GM12878 (cell line): ENCODE measurements at regions not wholly inside any gene's neighbourhood (a gene's known extent, or its start where the extent isn't known, plus 50 kb on each side); places are given as distances from the start of the nearest gene placed in this dataset.

Experiments
- ATAC-seq: fragments of 200-7000 bp; cut with Tn5 transposase; 3 replicates; pipeline ENCODE4 v1.9.1; 2020; ENCODE audit warnings: mild to moderate bottlenecking, moderate library complexity
- BruUV-seq: library from RNA; stranded (reverse); fragments of 400-500 nt; replicated peaks from 2 replicates; lab custom pipeline; 2021; lab: Mats Ljungman, UMichigan
- CTCF ChIA-PET: fragments of 300-600 bp; sonication (Branson Sonifier 250); formaldehyde crosslinking; extraction: SDS; loops from one replicate; lab custom pipeline; 2021; ENCODE audit warnings: inconsistent platforms; lab: Yijun Ruan, JAX
- POLR2A ChIA-PET: fragments of 350-600 bp; formaldehyde crosslinking; extraction: SDS; loops from one replicate; lab custom pipeline; 2021; ENCODE audit warnings: inconsistent platforms; lab: Charles Lee
- RAD21 ChIA-PET: fragments of 300-600 bp; sonication (Branson Sonifier 250); formaldehyde crosslinking; loops from one replicate; lab custom pipeline; 2023; ENCODE audit warnings: antibody characterized with exemption; ENCODE audit not compliant: unreplicated experiment; lab: Charles Lee
- SMC1A ChIA-PET: fragments of 300-600 bp; sonication (Branson Sonifier 250); formaldehyde crosslinking; loops from one replicate; lab custom pipeline; 2023; ENCODE audit not compliant: unreplicated experiment, uncharacterized antibody; lab: Charles Lee
- DNase-seq: peaks from one replicate; pipeline ENCODE4 v3.0.0-alpha.2; 2011; ENCODE audit warnings: low read depth, low spot score
- FAIRE-seq: peaks from 3 replicates; lab custom pipeline; 2011; peaks lifted over from hg19 to GRCh38; lab: Jason Lieb, UNC
- H2AFZ ChIP-seq: 2 replicates; pipeline ENCODE4 v1.6.0; 2011; ENCODE audit warnings: low read depth, low read length, control low read depth; ENCODE audit not compliant: control insufficient read depth
- H3K27ac ChIP-seq: 2 replicates; pipeline ENCODE4 v1.5.1; 2011; ENCODE audit warnings: control low read depth; ENCODE audit not compliant: control insufficient read depth, insufficient read depth
- H3K27me3 ChIP-seq, 2 experiments: replicated peaks in 1 of 2; 2 replicates each; pipeline versions ENCODE4 v1.6.0 to v1.6.1; 2011; ENCODE audit warnings: low read length in 1 of 2; ENCODE audit not compliant: control insufficient read depth in 2 of 2, insufficient read depth in 2 of 2
- H3K36me3 ChIP-seq, 2 experiments: 2 replicates each; pipeline ENCODE4 v1.5.1; 2011; ENCODE audit warnings: low read length in 1 of 2; ENCODE audit not compliant: control insufficient read depth in 2 of 2, insufficient read depth in 2 of 2
- H3K4me1 ChIP-seq: 2 replicates; pipeline ENCODE4 v1.6.1; 2011; ENCODE audit warnings: mild to moderate bottlenecking, low read length, moderate library complexity, mixed read lengths; ENCODE audit not compliant: control insufficient read depth, insufficient read depth
- H3K4me2 ChIP-seq: 2 replicates; pipeline ENCODE4 v1.6.0; 2011; ENCODE audit warnings: control low read depth; ENCODE audit not compliant: control insufficient read depth, insufficient read depth
- H3K4me3 ChIP-seq: fragments of 200-600 bp; sonication (generic); 2 replicates; pipeline ENCODE4 v1.5.1; 2016
- H3K79me2 ChIP-seq: 2 replicates; pipeline ENCODE4 v1.6.0; 2011; ENCODE audit warnings: low read length; ENCODE audit not compliant: control insufficient read depth, insufficient read depth
- H3K9ac ChIP-seq: 2 replicates; pipeline ENCODE4 v1.8.0; 2011; ENCODE audit warnings: low read length, control low read depth, mixed read lengths; ENCODE audit not compliant: control insufficient read depth, insufficient read depth
- H3K9me3 ChIP-seq: replicated peaks from 3 replicates; pipeline ENCODE4 v1.5.1; 2011; ENCODE audit warnings: mild to moderate bottlenecking, low read length; ENCODE audit not compliant: control insufficient read depth, insufficient read depth
- H4K20me1 ChIP-seq: 2 replicates; pipeline ENCODE4 v1.6.0; 2011; ENCODE audit not compliant: control insufficient read depth, insufficient read depth
- BRCA1 ChIP-seq: IDR thresholded peaks from 2 replicates; pipeline ENCODE4 v1.6.1; 2011; ENCODE audit warnings: low read depth, low read length, improper control_type of control experiment
- CBFB ChIP-seq: IDR thresholded peaks from 2 replicates; pipeline ENCODE4 v1.6.1; 2016; ENCODE audit warnings: antibody characterized with exemption, low read depth
- CBX3 ChIP-seq: fragments of 200-600 bp; sonication (generic); IDR thresholded peaks from 2 replicates; pipeline ENCODE4 v1.6.1; 2016; ENCODE audit warnings: low read depth, borderline replicate concordance
- EGR1 ChIP-seq, 2 experiments: IDR thresholded peaks; 1 replicate in 1 of 2; 2 replicates in 1 of 2; pipeline ENCODE4 v1.6.1; 2011 to 2012; ENCODE audit warnings: low read depth in 2 of 2, low read length in 2 of 2, borderline replicate concordance in 1 of 2, mild to moderate bottlenecking in 1 of 2, moderate library complexity in 1 of 2
- GATAD2B ChIP-seq: fragments of 450-650 bp; conservative IDR thresholded peaks from 2 replicates; pipeline ENCODE4 v1.6.1; 2017; ENCODE audit warnings: low read depth, mild to moderate bottlenecking, moderate library complexity
- NKRF ChIP-seq: fragments of 450-650 bp; conservative IDR thresholded peaks from 2 replicates; pipeline ENCODE4 v1.6.1; 2017; ENCODE audit warnings: mild to moderate bottlenecking, moderate library complexity
- PAX8 ChIP-seq: fragments of 450-650 bp; IDR thresholded peaks from 2 replicates; pipeline ENCODE4 v1.6.1; 2017; ENCODE audit warnings: mild to moderate bottlenecking, moderate library complexity
- RAD21 ChIP-seq: IDR thresholded peaks from 2 replicates; pipeline ENCODE4 v1.6.1; 2011; ENCODE audit warnings: mild to moderate bottlenecking, low read depth, low read length, moderate library complexity; ENCODE audit not compliant: insufficient read depth
- SPI1 ChIP-seq: IDR thresholded peaks from 2 replicates; pipeline ENCODE4 v1.6.1; 2011; ENCODE audit warnings: low read depth, mild to moderate bottlenecking, low read length, moderate library complexity, borderline replicate concordance; ENCODE audit not compliant: insufficient read depth
- TBL1XR1 ChIP-seq: IDR thresholded peaks from 2 replicates; pipeline ENCODE4 v1.6.1; 2012; ENCODE audit warnings: low read depth, low read length, improper control_type of control experiment
- TCF7 ChIP-seq: IDR thresholded peaks from 2 replicates; pipeline ENCODE4 v1.6.1; 2014; ENCODE audit warnings: antibody characterized with exemption, borderline replicate concordance
- ZNF24 ChIP-seq: fragments of 450-650 bp; IDR thresholded peaks from 2 replicates; pipeline ENCODE4 v1.6.1; 2017; ENCODE audit warnings: antibody characterized with exemption, mild to moderate bottlenecking
- in situ Hi-C: fragments of 300-500 bp; cut with MboI; formaldehyde crosslinking; loops from 9 replicates; pipeline ENCODE4 v1.14.3; 2018; ENCODE audit warnings: mixed read lengths
- intact Hi-C: fragments of 100-400 bp; cut with micrococcal nuclease; formaldehyde crosslinking; loops from one replicate; pipeline ENCODE4 v1.14.2; 2022; ENCODE audit not compliant: unreplicated experiment

GRCh38 chr21:26273686-26274313 is 103.2 kb upstream of the APP start:
- H3K4me3 ChIP-seq: no peak overlapping the region
- ChIA-PET RAD21 (no interaction called here), SMC1A (no interaction called here), POLR2A (no interaction called here), CTCF (interaction anchor here (0.7 kb wide), 1 partner anchor 26 kb away, joined by 3 read pairs; no protein-coding TSS in a partner anchor)
- H3K9ac ChIP-seq: no peak overlapping the region
- H3K4me1 ChIP-seq: no peaks in the 10 kb centered on the region
- no peak overlapping the region for H3K4me2 ChIP-seq
- FAIRE-seq (no peak), DNase-seq (no peak), ATAC-seq (no peak)
- no peaks in the 10 kb centered on the region; the same call in 2 of the 3 replicates for H3K9me3 ChIP-seq
- H3K27me3 ChIP-seq: no peaks in the 10 kb centered on the region
- no peak overlapping the region for H2AFZ ChIP-seq
- no peaks in the 10 kb centered on the region for H3K36me3 ChIP-seq
- no peaks in the 10 kb centered on the region for H4K20me1 ChIP-seq
- BruUV-seq: no TSS peak
- TF ChIP-seq BRCA1 (no peak), CBFB (no peak), PAX8 (no peak), TCF7 (no peak), TBL1XR1 (no peak), ZNF24 (no peak), EGR1 (IDR thresholded peaks at IDR 0.05; ENCODE audit: borderline replicate concordance in 1 of 2, low read depth in 2 of 2, low read length in 2 of 2) (no peak), CBX3 (no peak), SPI1 (no peak), NKRF (no peak), GATAD2B (no peak), RAD21 (no peak)
- H3K79me2 ChIP-seq: no peaks in the 10 kb centered on the region
- intact Hi-C loops: no loop called here
- no peak overlapping the region for H3K27ac ChIP-seq
- in situ Hi-C loops: no loop called here
